HL-60 (cell line): ENCODE measurements at regions not wholly inside any gene's neighbourhood (a gene's known extent, or its start where the extent isn't known, plus 50 kb on each side); places are given as distances from the start of the nearest gene placed in this dataset.

Source experiments
- CTCF ChIP-seq: IDR thresholded peaks from one replicate; pipeline ENCODE4 v1.5.1; 2011; ENCODE audit warnings: low read length, control low read depth, inconsistent platforms; ENCODE audit not compliant: insufficient read depth
- POLR2AphosphoS5 ChIP-seq: IDR thresholded peaks from 2 replicates; pipeline ENCODE4 v1.6.1; 2012; ENCODE audit warnings: low read depth
- REST ChIP-seq: IDR thresholded peaks from 2 replicates; pipeline ENCODE4 v1.6.1; 2012; ENCODE audit warnings: low read depth; ENCODE audit not compliant: insufficient replicate concordance

- TF ChIP-seq POLR2AphosphoS5 (no peak), CTCF (no peak), REST (no peak)
Observed at GRCh38 chr4:175297965-175298565, 379.9 kb downstream of the ADAM29 start.
